H1 (cell line): ENCODE measurements at regions not wholly inside any gene's neighbourhood (a gene's known extent, or its start where the extent isn't known, plus 50 kb on each side); places are given as distances from the start of the nearest gene placed in this dataset.

ENCODE experiments used
- CTCF ChIA-PET: fragments of 300-600 bp; sonication (Branson Sonifier 250); formaldehyde crosslinking; loops from one replicate; lab custom pipeline; 2021; ENCODE audit not compliant: partially characterized antibody; lab: Charles Lee
- POLR2A ChIA-PET: fragments of 300-600 bp; sonication (Branson Sonifier 250); formaldehyde crosslinking; loops from one replicate; lab custom pipeline; 2021; ENCODE audit warnings: inconsistent platforms; ENCODE audit not compliant: partially characterized antibody; lab: Charles Lee
- DNase-seq, 2 experiments: peaks; one replicate each; pipeline versions ENCODE4 v3.0.0 to v3.0.0-alpha.2; 2010 to 2022; ENCODE audit warnings: low spot score in 2 of 2, low read depth in 1 of 2, mixed read lengths in 1 of 2
- FAIRE-seq: peaks from 2 replicates; lab custom pipeline; 2011; peaks lifted over from hg19 to GRCh38; lab: Jason Lieb, UNC
- H2AFZ ChIP-seq: 2 replicates; pipeline ENCODE4 v1.8.1; 2012; ENCODE audit warnings: low read length, inconsistent platforms
- H2AK5ac ChIP-seq: 2 replicates; pipeline ENCODE4 v1.6.1; 2013; ENCODE audit warnings: low read depth, low read length
- H2BK120ac ChIP-seq: replicated peaks from 2 replicates; pipeline ENCODE3; 2013; ENCODE audit warnings: low read depth, low read length, inconsistent platforms
- H2BK12ac ChIP-seq: 2 replicates; pipeline ENCODE4 v1.6.1; 2013; ENCODE audit warnings: low read depth, low read length
- H2BK15ac ChIP-seq: 2 replicates; pipeline ENCODE4 v1.6.1; 2013; ENCODE audit warnings: low read length
- H2BK20ac ChIP-seq: 2 replicates; pipeline ENCODE4 v1.6.1; 2013; ENCODE audit warnings: low read length
- H2BK5ac ChIP-seq: 2 replicates; pipeline ENCODE4 v1.6.1; 2013; ENCODE audit warnings: low read depth, low read length
- H3K14ac ChIP-seq: 2 replicates; pipeline ENCODE4 v1.6.1; 2013; ENCODE audit warnings: inconsistent platforms; ENCODE audit not compliant: insufficient read length
- H3K18ac ChIP-seq: 2 replicates; pipeline ENCODE4 v1.6.1; 2013; ENCODE audit warnings: low read length; ENCODE audit errors: extremely low read depth
- H3K23ac ChIP-seq: 2 replicates; pipeline ENCODE4 v1.6.1; 2013; ENCODE audit warnings: inconsistent platforms; ENCODE audit not compliant: insufficient read length
- H3K23me2 ChIP-seq: 2 replicates; pipeline ENCODE4 v1.6.1; 2013; ENCODE audit warnings: low read depth, low read length
- H3K27ac ChIP-seq: 2 replicates; pipeline ENCODE4 v1.6.1; 2011; ENCODE audit warnings: low read depth, low read length, inconsistent platforms
- H3K27me3 ChIP-seq, 4 experiments: replicated peaks in 1 of 4; 1 replicate in 1 of 4; 2 replicates in 3 of 4; pipeline versions ENCODE4 v1.6.1 to v1.8.1; 2011 to 2013; ENCODE audit warnings: low read length in 3 of 4, mild to moderate bottlenecking in 3 of 4, inconsistent platforms in 2 of 4, mixed read lengths in 2 of 4, moderate library complexity in 1 of 4; ENCODE audit not compliant: control insufficient read depth in 3 of 4, insufficient read depth in 3 of 4; ENCODE audit errors: extremely low read depth in 1 of 4
- H3K36me3 ChIP-seq, 4 experiments: 2 replicates each; pipeline versions ENCODE4 v1.6.1 to v1.8.1; 2011 to 2013; ENCODE audit warnings: mild to moderate bottlenecking in 4 of 4, low read length in 3 of 4, moderate library complexity in 2 of 4, control low read depth in 1 of 4, inconsistent platforms in 1 of 4; ENCODE audit not compliant: insufficient read depth in 4 of 4, control insufficient read depth in 2 of 4
- H3K4ac ChIP-seq: replicated peaks from 2 replicates; pipeline ENCODE3; 2013; ENCODE audit warnings: low read length, low read depth, mixed read lengths, inconsistent platforms; ENCODE audit not compliant: insufficient read length
- H3K4me1 ChIP-seq, 4 experiments: replicated peaks in 1 of 4; 1 replicate in 1 of 4; 2 replicates in 3 of 4; pipeline versions ENCODE4 v1.6.1 to v1.8.1; 2011 to 2013; ENCODE audit warnings: low read length in 3 of 4, inconsistent platforms in 2 of 4, mixed read lengths in 1 of 4; ENCODE audit not compliant: insufficient read depth in 4 of 4, control insufficient read depth in 3 of 4
- H3K4me2 ChIP-seq, 2 experiments: 2 replicates each; pipeline versions ENCODE4 v1.6.1 to v1.8.1; 2011 to 2013; ENCODE audit warnings: low read depth in 2 of 2, low read length in 2 of 2, control low read depth in 1 of 2, inconsistent platforms in 1 of 2, mild to moderate bottlenecking in 1 of 2; ENCODE audit not compliant: insufficient read depth in 1 of 2
- H3K4me3 ChIP-seq, 4 experiments: fragments of 200-600, 300-600 bp in 1 of 4; sonication (generic), shearing (Covaris generic), sonication (Bioruptor Twin) in 1 of 4; 2 replicates each; pipeline versions ENCODE4 v1.5.1 to v1.8.1; 2011 to 2016; ENCODE audit warnings: low read length in 4 of 4, low read depth in 3 of 4, control low read depth in 2 of 4, inconsistent platforms in 2 of 4, mild to moderate bottlenecking in 2 of 4, mixed read lengths in 1 of 4, moderate library complexity in 1 of 4; ENCODE audit not compliant: insufficient read depth in 2 of 4; ENCODE audit errors: extremely low read depth in 1 of 4
- H3K56ac ChIP-seq: replicated peaks from 2 replicates; pipeline ENCODE3; 2013; ENCODE audit warnings: low read depth, mild to moderate bottlenecking, mixed read lengths, low read length, inconsistent platforms; ENCODE audit not compliant: insufficient read length
- H3K79me1 ChIP-seq: 2 replicates; pipeline ENCODE4 v1.6.1; 2013; ENCODE audit warnings: low read depth, low read length, control low read depth
- H3K79me2 ChIP-seq, 2 experiments: 2 replicates each; pipeline versions ENCODE4 v1.6.1 to v1.8.1; 2012 to 2013; ENCODE audit warnings: low read length in 2 of 2, mild to moderate bottlenecking in 2 of 2, inconsistent platforms in 1 of 2; ENCODE audit not compliant: insufficient read depth in 2 of 2, control insufficient read depth in 1 of 2
- H3K9ac ChIP-seq, 4 experiments: replicated peaks in 1 of 4; 1 replicate in 1 of 4; 2 replicates in 3 of 4; pipeline versions ENCODE4 v1.6.1 to v1.8.1; 2011 to 2013; ENCODE audit warnings: low read depth in 3 of 4, low read length in 3 of 4, control low read depth in 2 of 4, mild to moderate bottlenecking in 2 of 4, moderate library complexity in 2 of 4, inconsistent platforms in 1 of 4; ENCODE audit errors: extremely low read depth in 1 of 4
- H3K9me3 ChIP-seq, 2 experiments: 2 replicates each; pipeline versions ENCODE4 v1.6.1 to v1.8.1; 2012 to 2013; ENCODE audit warnings: mild to moderate bottlenecking in 2 of 2, moderate library complexity in 2 of 2, control low read depth in 1 of 2, inconsistent platforms in 1 of 2, low read depth in 1 of 2, low read length in 1 of 2, mixed read lengths in 1 of 2; ENCODE audit not compliant: insufficient read depth in 2 of 2
- H4K20me1 ChIP-seq, 2 experiments: replicated peaks in 1 of 2; 2 replicates each; pipeline versions ENCODE3 to v1.8.1; 2011 to 2013; ENCODE audit warnings: inconsistent platforms in 2 of 2, low read length in 2 of 2, mild to moderate bottlenecking in 1 of 2; ENCODE audit not compliant: insufficient read depth in 2 of 2, control insufficient read depth in 1 of 2
- H4K5ac ChIP-seq: 2 replicates; pipeline ENCODE4 v1.6.1; 2013; ENCODE audit warnings: low read length, low read depth, mixed read lengths, inconsistent platforms; ENCODE audit not compliant: insufficient read length
- H4K8ac ChIP-seq: 2 replicates; pipeline ENCODE4 v1.8.0; 2013; ENCODE audit warnings: mild to moderate bottlenecking, moderate library complexity, low read length, inconsistent platforms; ENCODE audit not compliant: insufficient read depth; ENCODE audit errors: extremely low read depth
- H4K91ac ChIP-seq: replicated peaks from 2 replicates; pipeline ENCODE3; 2013; ENCODE audit warnings: low read length, mixed read lengths, inconsistent platforms; ENCODE audit not compliant: insufficient read length
- ASH2L ChIP-seq: fragments of 200-600, 300-600 bp; sonication (generic); IDR thresholded peaks from one replicate; pipeline ENCODE4 v1.7.1; 2017; ENCODE audit warnings: low read length
- CHD1 ChIP-seq: IDR thresholded peaks from 2 replicates; pipeline ENCODE4 v1.6.1; 2012; ENCODE audit warnings: low read depth, low read length, improper control_type of control experiment
- FOSL1 ChIP-seq: IDR thresholded peaks from 2 replicates; pipeline ENCODE4 v1.6.1; 2011; ENCODE audit warnings: mild to moderate bottlenecking, low read depth, low read length, moderate library complexity; ENCODE audit not compliant: insufficient read depth
- RXRA ChIP-seq: IDR thresholded peaks from 2 replicates; pipeline ENCODE4 v1.6.1; 2011; ENCODE audit warnings: low read depth, mild to moderate bottlenecking, low read length, moderate library complexity; ENCODE audit not compliant: insufficient read depth
- SP4 ChIP-seq: IDR thresholded peaks from 2 replicates; pipeline ENCODE4 v1.6.1; 2012; ENCODE audit warnings: low read length, inconsistent platforms
- WGBS, 2 experiments: shearing (Covaris generic) in 1 of 2; methylation state at CpG; one replicate each; pipeline versions ENCODE4 v1.1.6 to v1.1.7; 2013 to 2015; ENCODE audit warnings: low lambda C conversion rate in 2 of 2, mixed read lengths in 2 of 2, inconsistent platforms in 1 of 2, low coverage in 1 of 2, missing lambda C conversion rate in 1 of 2; ENCODE audit not compliant: insufficient replicate concordance in 2 of 2, insufficient coverage in 1 of 2, insufficient read length in 1 of 2; ENCODE audit errors: extremely low coverage in 1 of 2, missing lambda C conversion rate in 1 of 2; 5-methylcytosine and 5-hydroxymethylcytosine counted together
- TF ChIP-seq, protein P1 (sequence below): IDR thresholded peaks from 2 replicates; pipeline ENCODE4 v1.6.1; 2011; ENCODE audit warnings: low read length, improper control_type of control experiment

DNA sequence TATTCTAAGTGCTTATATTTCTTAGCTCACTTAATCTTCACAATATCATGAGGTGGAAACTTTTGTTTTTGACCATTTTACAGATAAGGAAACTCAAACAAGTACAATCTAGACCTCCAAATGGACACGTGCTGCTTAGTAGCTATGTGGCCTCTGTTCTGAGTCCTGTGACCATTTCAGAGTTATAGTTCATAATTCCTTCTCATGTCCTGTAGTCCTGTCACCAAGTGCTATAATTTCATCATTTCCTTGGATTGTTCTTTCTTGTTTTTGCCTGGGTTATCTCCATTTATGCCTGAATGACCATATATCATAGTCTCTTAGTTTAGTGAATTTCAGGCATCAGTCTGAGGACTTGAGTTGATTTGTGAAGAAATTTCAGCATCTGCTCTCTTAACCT lies 91.7 kb downstream of the NUP35 start:
- 56% methylated on average over 1 of the region's 1 CpG; no CpG with 5 or more reads in 1 of the 2 experiments for WGBS, 2 experiments
- H3K56ac ChIP-seq: no peak overlapping the region
- no peak overlapping the region for H3K14ac ChIP-seq
- no peaks in the 10 kb centered on the region for H3K23me2 ChIP-seq
- no peak overlapping the region for H4K5ac ChIP-seq
- no peak overlapping the region for H2BK15ac ChIP-seq
- no peaks in the 10 kb centered on the region for H3K79me2 ChIP-seq
- H3K23ac ChIP-seq: no peak overlapping the region
- TF ChIP-seq, protein P1, sequence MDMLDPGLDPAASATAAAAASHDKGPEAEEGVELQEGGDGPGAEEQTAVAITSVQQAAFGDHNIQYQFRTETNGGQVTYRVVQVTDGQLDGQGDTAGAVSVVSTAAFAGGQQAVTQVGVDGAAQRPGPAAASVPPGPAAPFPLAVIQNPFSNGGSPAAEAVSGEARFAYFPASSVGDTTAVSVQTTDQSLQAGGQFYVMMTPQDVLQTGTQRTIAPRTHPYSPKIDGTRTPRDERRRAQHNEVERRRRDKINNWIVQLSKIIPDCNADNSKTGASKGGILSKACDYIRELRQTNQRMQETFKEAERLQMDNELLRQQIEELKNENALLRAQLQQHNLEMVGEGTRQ: no peak
- TF ChIP-seq SP4: no peak
- TF ChIP-seq ASH2L: no peak
- TF ChIP-seq RXRA: no peak
- TF ChIP-seq CHD1: no peak
- TF ChIP-seq FOSL1: no peak
- H3K4me3 ChIP-seq: no peak overlapping the region
- H2AK5ac ChIP-seq: no peak overlapping the region
- H3K27ac ChIP-seq: no peak overlapping the region
- no peaks in the 10 kb centered on the region for H3K4me1 ChIP-seq
- ChIA-PET CTCF (no interaction called here), POLR2A (no interaction called here)
- no peaks in the 10 kb centered on the region for H4K20me1 ChIP-seq
- H3K4ac ChIP-seq: no peak overlapping the region
- no peak overlapping the region for H3K4me2 ChIP-seq
- H2BK20ac ChIP-seq: no peak overlapping the region
- H4K91ac ChIP-seq: no peak overlapping the region
- no peaks in the 10 kb centered on the region for H3K36me3 ChIP-seq
- no peak overlapping the region for H2BK12ac ChIP-seq
- H2BK5ac ChIP-seq: no peak overlapping the region
- H4K8ac ChIP-seq: no peak overlapping the region
- no peak overlapping the region for H3K18ac ChIP-seq
- DNase-seq (no peak), FAIRE-seq (no peak)
- no peak overlapping the region for H2AFZ ChIP-seq
- no peak overlapping the region for H2BK120ac ChIP-seq
- no peak overlapping the region for H3K9ac ChIP-seq
- no peaks in the 10 kb centered on the region for H3K9me3 ChIP-seq
- no peaks in the 10 kb centered on the region for H3K27me3 ChIP-seq
- no peaks in the 10 kb centered on the region for H3K79me1 ChIP-seq
